Type B pancreatic cell (in vitro differentiated cells): ENCODE measurements at regions not wholly inside any gene's neighbourhood (a gene's known extent, or its start where the extent isn't known, plus 50 kb on each side); places are given as distances from the start of the nearest gene placed in this dataset.

Source experiments
- DNase-seq: peaks from one replicate; pipeline ENCODE4 v3.0.0; 2021; ENCODE audit warnings: mixed read lengths; ENCODE audit not compliant: unreplicated experiment; ENCODE audit errors: extremely low spot score
- H3K27ac Mint-ChIP-seq: 2 replicates; pipeline ENCODE4 v1.8.0; 2021; ENCODE audit warnings: mild to moderate bottlenecking, mixed read lengths
- H3K27me3 Mint-ChIP-seq: 2 replicates; pipeline ENCODE4 v1.8.0; 2021; ENCODE audit warnings: mixed read lengths
- H3K36me3 Mint-ChIP-seq: 2 replicates; pipeline ENCODE4 v1.8.0; 2021; ENCODE audit warnings: mixed read lengths
- H3K4me1 Mint-ChIP-seq: one replicate; pipeline ENCODE4 v1.8.0; 2021; ENCODE audit warnings: mixed read lengths; ENCODE audit not compliant: unreplicated experiment
- H3K4me3 Mint-ChIP-seq: 2 replicates; pipeline ENCODE4 v1.8.0; 2021; ENCODE audit warnings: mild to moderate bottlenecking, mixed read lengths
- H3K9me3 Mint-ChIP-seq: 2 replicates; pipeline ENCODE4 v1.8.0; 2021; ENCODE audit warnings: mixed read lengths
- CTCF ChIP-seq: fragments of 200-600 bp; sonication (generic); conservative IDR thresholded peaks from 2 replicates; pipeline ENCODE4 v1.5.0; 2021; ENCODE audit warnings: antibody characterized with exemption, mild to moderate bottlenecking

DNA sequence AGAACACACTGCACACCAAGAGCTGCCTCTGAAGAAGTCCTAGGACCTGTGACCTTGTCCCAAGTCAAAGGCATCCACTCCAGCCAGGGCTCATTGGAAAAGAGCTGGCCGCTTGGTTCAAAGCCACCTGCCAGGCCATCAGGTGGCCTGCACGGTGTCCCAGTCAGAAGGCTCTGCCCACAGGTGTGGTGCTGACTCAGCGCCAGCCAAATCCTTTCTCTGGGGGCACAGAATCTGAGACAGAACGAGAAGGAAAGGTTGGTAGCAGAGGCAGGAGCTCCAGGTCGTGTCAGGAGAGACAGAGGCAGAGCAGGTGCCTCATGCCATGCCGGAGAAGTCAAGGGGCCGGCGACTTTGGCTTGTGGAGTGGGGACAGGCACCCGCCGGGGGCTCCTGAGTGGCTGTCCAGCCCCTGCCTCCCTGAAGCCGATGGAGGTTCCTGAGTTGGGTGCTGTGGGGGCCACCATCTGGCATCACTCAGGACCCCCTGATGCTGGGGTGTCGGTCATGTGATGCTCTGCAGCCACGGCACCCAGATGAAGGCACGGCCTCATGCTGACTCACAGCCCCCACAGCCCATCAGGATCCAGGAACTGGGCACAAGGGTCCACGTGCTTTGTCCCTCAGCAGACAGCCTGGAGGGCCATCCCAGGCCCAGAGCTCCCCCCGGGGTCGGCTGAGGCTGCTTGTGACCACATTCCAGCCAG is 128.1 kb upstream of the FOXF1 start:
- Mint-ChIP-seq H3K27ac (no peak overlapping the region), H3K4me3 (no peak overlapping the region), H3K9me3 (no peaks in the 10 kb centered on the region), H3K36me3 (no peaks in the 10 kb centered on the region), H3K4me1 (peaks cover 27% of the 10 kb centered on the region), H3K27me3 (peaks cover 45% of the 10 kb centered on the region)
- no peak for DNase-seq
- no peak for TF ChIP-seq CTCF

- peaks cover 44% of the 10 kb centered on the region for H3K27me3 Mint-ChIP-seq
- peaks cover 25% of the 10 kb centered on the region for H3K4me1 Mint-ChIP-seq
- TF ChIP-seq CTCF, result no peak
- no peak for DNase-seq
- no peak overlapping the region for H3K27ac Mint-ChIP-seq
- no peak overlapping the region for H3K4me3 Mint-ChIP-seq
- H3K36me3 Mint-ChIP-seq, result no peaks in the 10 kb centered on the region
- H3K9me3 Mint-ChIP-seq, result no peaks in the 10 kb centered on the region
These were observed 127.4 kb upstream of the FOXF1 start for GRCh38 chr16:86382774-86383407.

GRCh38 chr16:86383488-86384262 is 126.7 kb upstream of the FOXF1 start:
- H3K27me3 Mint-ChIP-seq, result peaks cover 40% of the 10 kb centered on the region
- H3K4me3 Mint-ChIP-seq, result no peak overlapping the region
- H3K27ac Mint-ChIP-seq, result peak overlapping the region; percentile 20
- H3K4me1 Mint-ChIP-seq, result peaks cover 25% of the 10 kb centered on the region
- no peaks in the 10 kb centered on the region for H3K36me3 Mint-ChIP-seq
- no peaks in the 10 kb centered on the region for H3K9me3 Mint-ChIP-seq
- DNase-seq, result no peak
- TF ChIP-seq CTCF, result no peak

GRCh38 chr16:86384263-86384649 is 126.1 kb upstream of the FOXF1 start:
- H3K36me3 Mint-ChIP-seq, result no peaks in the 10 kb centered on the region
- no peak for DNase-seq
- H3K4me1 Mint-ChIP-seq, result peaks cover 25% of the 10 kb centered on the region
- peak overlapping the region; percentile 20 for H3K27ac Mint-ChIP-seq
- TF ChIP-seq CTCF, result no peak
- H3K27me3 Mint-ChIP-seq, result peaks cover 44% of the 10 kb centered on the region
- H3K4me3 Mint-ChIP-seq, result no peak overlapping the region
- no peaks in the 10 kb centered on the region for H3K9me3 Mint-ChIP-seq

GRCh38 chr16:86384980-86385379 is 125.3 kb upstream of the FOXF1 start:
- Mint-ChIP-seq H3K36me3 (no peaks in the 10 kb centered on the region), H3K9me3 (no peaks in the 10 kb centered on the region), H3K27me3 (peaks cover 42% of the 10 kb centered on the region)

More at GRCh38 chr16:86384980-86385379, 125.3 kb upstream of the FOXF1 start:
- no peak for TF ChIP-seq CTCF
- DNase-seq, result no peak
- Mint-ChIP-seq H3K27ac (peak overlapping the region; percentile 20), H3K4me3 (no peak overlapping the region), H3K4me1 (peaks cover 21% of the 10 kb centered on the region)
